GM13976 (cell line): ENCODE measurements at regions not wholly inside any gene's neighbourhood (a gene's known extent, or its start where the extent isn't known, plus 50 kb on each side); places are given as distances from the start of the nearest gene placed in this dataset.

Source experiments
- DNase-seq: peaks from one replicate; pipeline ENCODE4 v3.0.0; 2012; ENCODE audit warnings: low spot score
- in situ Hi-C: fragments of 300-500 bp; cut with MboI; formaldehyde crosslinking; loops from one replicate; pipeline ENCODE4 v1.12.0; 2022; ENCODE audit warnings: low sequenced_read_pairs, mixed read lengths, inconsistent platforms; ENCODE audit not compliant: unreplicated experiment
- TF ChIP-seq, protein P1 (sequence below): IDR thresholded peaks from 2 replicates; pipeline ENCODE4 v1.5.1; 2012; ENCODE audit warnings: borderline replicate concordance, mild to moderate bottlenecking; ENCODE audit not compliant: insufficient read depth; ENCODE audit errors: extremely low read depth, missing control alignments, control extremely low read depth

DNA sequence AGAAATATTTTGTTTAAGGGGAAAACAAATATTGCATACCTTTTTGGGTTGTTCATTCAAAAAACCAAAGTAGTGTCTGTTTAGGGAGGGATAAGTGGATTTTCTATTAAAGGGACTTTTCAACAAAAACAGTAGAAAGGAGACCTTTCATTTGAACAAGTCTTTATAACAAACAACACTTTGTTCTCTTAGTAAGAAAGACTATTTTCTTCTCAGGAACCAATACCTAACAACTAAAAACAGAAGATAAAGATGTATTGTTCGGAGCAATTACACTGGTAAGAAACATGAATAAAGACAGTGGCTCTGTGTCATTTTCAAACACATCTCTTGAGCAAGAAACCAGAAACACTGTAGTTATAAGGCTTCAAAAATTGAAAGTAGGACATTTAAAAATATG, 1610.1 kb upstream of the PCDH20 start:
- no peak for DNase-seq
- TF ChIP-seq, protein P1, sequence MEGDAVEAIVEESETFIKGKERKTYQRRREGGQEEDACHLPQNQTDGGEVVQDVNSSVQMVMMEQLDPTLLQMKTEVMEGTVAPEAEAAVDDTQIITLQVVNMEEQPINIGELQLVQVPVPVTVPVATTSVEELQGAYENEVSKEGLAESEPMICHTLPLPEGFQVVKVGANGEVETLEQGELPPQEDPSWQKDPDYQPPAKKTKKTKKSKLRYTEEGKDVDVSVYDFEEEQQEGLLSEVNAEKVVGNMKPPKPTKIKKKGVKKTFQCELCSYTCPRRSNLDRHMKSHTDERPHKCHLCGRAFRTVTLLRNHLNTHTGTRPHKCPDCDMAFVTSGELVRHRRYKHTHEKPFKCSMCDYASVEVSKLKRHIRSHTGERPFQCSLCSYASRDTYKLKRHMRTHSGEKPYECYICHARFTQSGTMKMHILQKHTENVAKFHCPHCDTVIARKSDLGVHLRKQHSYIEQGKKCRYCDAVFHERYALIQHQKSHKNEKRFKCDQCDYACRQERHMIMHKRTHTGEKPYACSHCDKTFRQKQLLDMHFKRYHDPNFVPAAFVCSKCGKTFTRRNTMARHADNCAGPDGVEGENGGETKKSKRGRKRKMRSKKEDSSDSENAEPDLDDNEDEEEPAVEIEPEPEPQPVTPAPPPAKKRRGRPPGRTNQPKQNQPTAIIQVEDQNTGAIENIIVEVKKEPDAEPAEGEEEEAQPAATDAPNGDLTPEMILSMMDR = no peak
- in situ Hi-C loops = no loop called here

DNA sequence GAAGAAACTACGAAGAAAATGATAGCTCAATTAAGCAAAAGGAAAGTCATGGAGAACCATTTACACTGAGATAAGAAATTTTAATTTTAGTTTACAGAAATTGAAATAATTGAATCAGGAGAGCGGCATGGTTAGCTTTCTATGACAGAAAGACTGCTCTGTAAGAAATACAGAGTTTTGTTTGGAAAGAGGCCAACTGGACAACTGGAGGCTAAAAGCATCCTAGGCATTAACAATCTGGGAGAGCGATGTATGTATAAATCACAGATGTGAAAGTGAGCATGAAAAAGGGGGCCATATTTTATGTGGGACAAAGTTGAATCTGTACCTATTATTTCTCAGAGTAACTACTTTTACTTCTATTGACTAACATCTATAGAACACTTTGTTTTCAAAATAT, 1608.8 kb upstream of the PCDH20 start:
- no peak for DNase-seq
- TF ChIP-seq, protein P1 = no peak
- in situ Hi-C loops = no loop called here

DNA sequence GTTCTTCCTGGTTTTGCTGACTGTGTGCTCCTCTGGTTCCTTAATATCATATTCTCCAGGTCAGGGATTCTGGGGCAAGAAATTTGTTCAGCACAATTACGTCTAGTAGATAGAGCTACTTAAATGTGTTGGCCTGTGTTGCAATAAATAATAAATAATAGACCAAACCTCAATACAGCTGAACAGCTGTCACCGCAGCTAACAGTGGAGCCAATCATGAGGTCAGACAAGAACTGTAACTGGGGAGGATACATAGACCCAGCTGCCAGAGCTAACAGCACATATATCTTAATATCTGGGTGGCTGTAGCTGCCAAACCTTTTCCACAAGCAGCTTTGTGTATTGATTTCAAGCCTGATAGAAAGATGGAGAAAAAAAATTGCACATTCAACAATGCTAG, 1596.3 kb upstream of the PCDH20 start:
- TF ChIP-seq, protein P1 = no peak
- no peak for DNase-seq
- in situ Hi-C loops = no loop called here

DNA sequence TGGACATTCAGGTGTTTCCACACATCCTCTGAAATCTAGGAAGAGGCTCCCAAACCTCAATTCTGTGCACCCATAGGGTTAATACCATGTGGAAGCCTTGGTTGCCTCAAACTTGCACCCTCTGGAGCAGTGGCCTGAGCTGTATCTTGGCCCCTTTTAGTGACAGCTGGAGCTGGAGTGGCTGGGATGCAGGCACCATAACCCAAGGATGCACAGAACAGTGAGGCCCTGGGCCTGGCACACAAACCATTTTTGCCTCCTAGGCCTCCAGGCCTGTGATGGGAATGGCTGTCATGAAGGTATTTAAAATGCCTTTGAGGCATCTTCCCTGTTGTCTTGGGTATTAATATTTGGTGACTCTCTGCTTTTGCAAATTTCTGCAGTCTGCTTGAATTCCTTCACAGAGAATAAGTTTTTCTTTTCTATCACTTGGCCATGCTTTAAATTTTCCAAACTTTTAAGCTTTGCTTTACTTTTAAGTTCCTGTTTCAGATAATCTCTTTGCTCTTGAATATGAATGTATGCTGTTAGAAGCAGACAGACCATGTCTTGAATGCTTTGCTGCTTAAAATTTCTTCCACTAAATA, 1594.5 kb upstream of the PCDH20 start:
- TF ChIP-seq, protein P1 = no peak
- in situ Hi-C loops = no loop called here
- no peak for DNase-seq

DNA sequence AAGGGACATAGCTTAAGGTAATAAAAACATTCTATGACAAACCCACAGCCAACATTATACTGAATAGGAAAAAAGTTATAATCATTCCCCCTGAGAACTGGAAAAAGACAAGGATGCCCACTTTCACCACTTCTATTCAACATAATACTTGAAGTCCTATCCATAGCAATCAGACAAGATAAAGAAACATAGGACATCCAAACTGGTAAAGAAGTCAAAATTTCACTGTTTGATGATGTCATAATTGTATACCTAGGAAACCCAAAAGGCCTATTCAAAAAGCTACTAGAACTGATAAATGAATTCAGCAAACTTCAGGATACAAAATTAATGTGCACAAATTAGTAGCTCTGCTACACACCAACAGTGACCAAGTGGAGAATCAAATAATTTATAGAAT, 1590.0 kb upstream of the PCDH20 start:
- in situ Hi-C loops = no loop called here
- TF ChIP-seq, protein P1 = no peak

DNA sequence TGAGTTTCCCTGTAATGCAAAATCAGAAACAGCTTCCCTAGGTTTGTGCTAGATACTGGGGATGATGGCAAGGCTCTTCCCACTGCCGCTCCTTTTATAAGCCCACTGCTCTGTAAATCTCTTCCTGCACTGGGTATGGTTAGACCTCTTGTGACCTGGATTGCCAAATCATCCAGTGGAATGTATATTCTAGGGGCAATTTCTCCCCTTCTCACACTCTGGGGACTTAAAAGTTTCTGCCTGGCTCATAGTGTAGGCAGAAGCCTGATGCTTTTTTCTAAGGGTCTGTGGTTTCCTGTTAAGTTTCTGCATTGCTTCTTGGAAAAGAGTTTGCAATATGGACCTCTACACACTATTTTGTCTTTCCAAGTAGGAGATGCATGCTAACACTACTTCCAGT, 1582.0 kb upstream of the PCDH20 start:
- no peak for DNase-seq
- TF ChIP-seq, protein P1 = no peak
- in situ Hi-C loops = no loop called here

More for the DNA sequence above, 1590.0 kb upstream of the PCDH20 start:
- DNase-seq = no peak
